ENCODE measurements at regions not wholly inside any gene's neighbourhood (a gene's known extent, or its start where the extent isn't known, plus 50 kb on each side); places are given as distances from the start of the nearest gene placed in this dataset.

DNA sequence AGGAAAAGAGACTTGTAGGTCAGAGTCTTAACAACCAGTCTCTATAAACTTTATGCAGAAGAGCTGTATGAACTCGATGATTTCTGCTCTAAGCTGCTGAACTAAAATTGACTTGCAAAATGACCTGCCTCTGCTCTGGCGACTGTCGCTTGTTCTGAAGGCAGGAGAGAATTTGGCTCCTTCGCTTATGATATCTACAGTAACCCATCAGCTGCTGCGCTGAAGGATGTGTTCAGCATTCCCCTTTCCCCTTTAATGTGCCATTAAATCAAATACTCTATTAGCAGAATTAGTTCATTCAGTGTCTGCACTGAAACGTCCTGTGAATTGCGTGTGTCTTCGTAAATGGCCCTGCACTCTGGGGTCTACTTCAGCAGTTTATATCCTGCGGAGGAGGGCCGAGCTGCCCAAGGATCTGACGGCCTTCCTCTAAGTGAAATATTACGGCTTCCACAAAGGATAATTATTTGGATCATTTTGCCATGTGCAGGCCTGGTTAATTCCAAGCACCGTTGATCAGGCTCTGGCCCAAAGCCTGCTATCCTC, 254.9 kb downstream of the SNX10 start:
- WGBS, 2 donors = 74 to 86% methylated on average over 13 of the region's 13 CpGs
- Histone ChIP-seq H3K9me3 (no peaks in the 10 kb centered on the region), H3K36me3 (replicated peaks in 1 of 2; ENCODE audit: insufficient read depth in 1 of 2, low read depth in 2 of 2) (no peaks in the 10 kb centered on the region), H3K4me1 (peaks cover 7% of the 10 kb centered on the region), H3K4me3 (no peak overlapping the region), H3K27ac (no peak overlapping the region), H3K27me3 (no peaks in the 10 kb centered on the region)
- TF ChIP-seq POLR2A (IDR thresholded peaks at IDR 0.05) = no peak
- TF ChIP-seq, protein P1, sequence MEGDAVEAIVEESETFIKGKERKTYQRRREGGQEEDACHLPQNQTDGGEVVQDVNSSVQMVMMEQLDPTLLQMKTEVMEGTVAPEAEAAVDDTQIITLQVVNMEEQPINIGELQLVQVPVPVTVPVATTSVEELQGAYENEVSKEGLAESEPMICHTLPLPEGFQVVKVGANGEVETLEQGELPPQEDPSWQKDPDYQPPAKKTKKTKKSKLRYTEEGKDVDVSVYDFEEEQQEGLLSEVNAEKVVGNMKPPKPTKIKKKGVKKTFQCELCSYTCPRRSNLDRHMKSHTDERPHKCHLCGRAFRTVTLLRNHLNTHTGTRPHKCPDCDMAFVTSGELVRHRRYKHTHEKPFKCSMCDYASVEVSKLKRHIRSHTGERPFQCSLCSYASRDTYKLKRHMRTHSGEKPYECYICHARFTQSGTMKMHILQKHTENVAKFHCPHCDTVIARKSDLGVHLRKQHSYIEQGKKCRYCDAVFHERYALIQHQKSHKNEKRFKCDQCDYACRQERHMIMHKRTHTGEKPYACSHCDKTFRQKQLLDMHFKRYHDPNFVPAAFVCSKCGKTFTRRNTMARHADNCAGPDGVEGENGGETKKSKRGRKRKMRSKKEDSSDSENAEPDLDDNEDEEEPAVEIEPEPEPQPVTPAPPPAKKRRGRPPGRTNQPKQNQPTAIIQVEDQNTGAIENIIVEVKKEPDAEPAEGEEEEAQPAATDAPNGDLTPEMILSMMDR (IDR thresholded peaks at IDR 0.05) = no peak
- intact Hi-C loops (cut with DNase I) = no loop called here
- no peak for DNase-seq
- ATAC-seq = no peak

DNA sequence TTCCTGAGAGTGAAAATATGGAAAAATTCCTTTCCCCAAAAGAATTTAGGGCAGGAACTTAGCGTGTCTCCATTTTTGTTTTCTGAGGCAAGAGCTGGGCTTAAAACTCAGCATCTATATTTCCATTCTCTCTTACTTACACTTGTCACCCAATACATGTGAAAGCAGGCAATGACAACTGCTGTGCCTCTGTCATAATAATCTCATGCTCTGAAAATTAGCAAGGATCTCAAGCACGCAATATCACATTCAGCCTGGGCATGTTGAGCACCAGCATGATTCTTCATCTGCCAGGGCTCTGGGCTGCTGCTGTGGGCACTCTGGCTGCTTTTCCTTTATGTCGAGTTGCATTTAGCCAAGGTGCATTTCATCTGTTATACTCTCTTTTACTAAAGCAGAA, 255.5 kb downstream of the SNX10 start:
- no peaks in the 10 kb centered on the region for H3K27me3 ChIP-seq

DNA sequence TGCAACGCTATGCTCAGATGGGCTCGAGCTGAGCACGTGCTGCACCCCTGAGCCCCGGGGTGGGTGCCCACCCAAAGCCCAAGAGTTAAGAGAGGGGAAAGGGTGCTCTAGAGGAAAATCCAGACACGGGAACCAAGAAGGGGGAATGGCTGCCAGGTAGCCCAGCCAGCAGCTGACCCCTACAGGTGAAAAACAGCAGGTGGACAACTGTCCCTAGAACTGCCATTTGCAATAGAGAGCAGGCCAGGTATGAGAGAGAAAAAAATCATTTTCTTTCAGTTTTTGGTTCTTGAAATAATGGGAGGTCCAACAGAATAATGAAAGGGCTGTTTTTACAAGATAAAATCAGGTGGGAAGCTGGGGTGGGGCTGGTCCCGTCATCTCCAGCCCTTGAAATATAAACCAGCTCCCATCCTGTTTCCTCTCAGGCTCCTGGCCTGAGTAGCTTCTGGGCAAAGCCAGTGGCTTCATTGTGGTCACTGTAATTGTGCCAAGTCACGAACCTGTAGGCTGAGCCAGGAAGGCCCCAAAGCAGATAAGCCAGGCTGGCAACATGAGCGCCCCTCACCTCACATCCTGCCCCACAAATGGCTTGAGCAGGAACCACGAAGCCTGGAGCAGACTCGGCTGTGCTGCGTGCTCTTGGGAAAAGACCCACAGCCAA, 257.8 kb downstream of the SNX10 start:
- peaks cover 7% of the 10 kb centered on the region for H3K4me1 ChIP-seq
- no peak overlapping the region for H3K4me3 ChIP-seq
- no peaks in the 10 kb centered on the region for H3K36me3 ChIP-seq (replicated peaks in 1 of 2; ENCODE audit: insufficient read depth in 1 of 2, low read depth in 2 of 2)
- H3K27me3 ChIP-seq = no peaks in the 10 kb centered on the region
- DNase-seq (peak; percentile 22 to 58 (median 54)), ATAC-seq (peak; percentile 75)
- peak overlapping the region in 2 of 4 donors; percentile 0 for H3K27ac ChIP-seq
- H3K9me3 ChIP-seq = no peaks in the 10 kb centered on the region
- 53 to 69% methylated on average over 11 of the region's 11 CpGs for WGBS, 2 donors
- TF ChIP-seq POLR2A (IDR thresholded peaks at IDR 0.05) = no peak
- TF ChIP-seq, protein P1 (IDR thresholded peaks at IDR 0.05) = no peak
- intact Hi-C loops (cut with DNase I) = no loop called here

More for the DNA sequence above, 255.5 kb downstream of the SNX10 start:
- TF ChIP-seq, protein P1 (IDR thresholded peaks at IDR 0.05) = no peak
- TF ChIP-seq POLR2A (IDR thresholded peaks at IDR 0.05) = no peak
- H3K9me3 ChIP-seq = no peaks in the 10 kb centered on the region
- no peak overlapping the region for H3K27ac ChIP-seq
- no peak for ATAC-seq
- H3K4me1 ChIP-seq = peaks cover 7% of the 10 kb centered on the region
- no peak for DNase-seq
- no peak overlapping the region for H3K4me3 ChIP-seq
- H3K36me3 ChIP-seq (replicated peaks in 1 of 2; ENCODE audit: insufficient read depth in 1 of 2, low read depth in 2 of 2) = no peaks in the 10 kb centered on the region
- intact Hi-C loops (cut with DNase I) = no loop called here
- 70 to 83% methylated on average over 3 of the region's 3 CpGs for WGBS, 2 donors

DNA sequence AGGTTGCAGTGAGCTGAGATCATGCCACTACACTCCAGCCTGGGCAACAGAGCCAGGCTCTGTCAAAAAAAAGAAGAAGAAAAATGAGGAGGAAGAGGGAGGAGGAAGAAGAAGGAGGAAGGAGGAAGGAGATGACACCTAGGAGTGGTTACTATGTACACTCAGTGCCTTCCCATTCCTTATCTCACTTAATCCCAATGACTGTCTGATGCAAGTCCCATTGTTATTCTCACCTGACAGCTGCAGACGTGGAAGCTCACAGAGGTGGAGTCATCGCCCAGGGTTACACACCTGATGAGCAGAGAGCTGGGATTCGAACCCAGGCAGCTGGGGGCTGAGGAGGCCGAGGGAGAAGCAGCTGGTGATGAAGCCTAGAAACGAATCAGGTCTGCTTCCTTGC, 258.8 kb downstream of the SNX10 start:
- Histone ChIP-seq H3K4me3 (no peak overlapping the region), H3K27me3 (no peaks in the 10 kb centered on the region), H3K4me1 (peaks cover 7% of the 10 kb centered on the region), H3K36me3 (replicated peaks in 1 of 2; ENCODE audit: insufficient read depth in 1 of 2, low read depth in 2 of 2) (no peaks in the 10 kb centered on the region), H3K27ac (no peak overlapping the region), H3K9me3 (no peaks in the 10 kb centered on the region)
- no peak for ATAC-seq
- TF ChIP-seq POLR2A (IDR thresholded peaks at IDR 0.05) = no peak
- TF ChIP-seq, protein P1 (IDR thresholded peaks at IDR 0.05) = no peak
- 57 to 72% methylated on average over 4 to 5 of the region's 5 CpGs for WGBS, 2 donors
- no peak for DNase-seq
- intact Hi-C loops (cut with DNase I) = no loop called here

DNA sequence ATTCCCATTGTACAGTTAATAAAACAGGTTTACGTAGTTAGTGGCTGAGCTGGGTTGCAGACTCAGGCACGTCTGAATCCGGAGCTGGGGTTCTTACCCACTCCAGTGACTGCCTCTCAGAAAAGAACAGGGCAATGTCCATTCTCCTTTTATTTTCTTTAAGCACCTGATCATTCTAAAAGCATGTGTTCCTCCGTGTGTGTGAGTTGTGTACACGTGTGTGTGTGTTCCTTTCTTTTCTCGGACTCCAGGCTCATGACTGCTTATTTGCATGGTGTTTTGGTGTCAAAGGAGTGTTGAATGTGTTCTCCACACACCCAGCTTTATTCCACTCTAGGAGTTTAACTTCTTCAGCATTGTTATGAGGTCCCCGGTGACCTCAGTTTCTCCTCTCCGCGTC, 260.1 kb downstream of the SNX10 start:
- 58 to 65% methylated on average over 9 of the region's 9 CpGs for WGBS, 2 donors
- no peaks in the 10 kb centered on the region for H3K9me3 ChIP-seq

More for the DNA sequence above, 260.1 kb downstream of the SNX10 start:
- Histone ChIP-seq H3K27me3 (no peaks in the 10 kb centered on the region), H3K27ac (no peak overlapping the region), H3K36me3 (replicated peaks in 1 of 2; ENCODE audit: insufficient read depth in 1 of 2, low read depth in 2 of 2) (no peaks in the 10 kb centered on the region), H3K4me1 (peaks cover 15% of the 10 kb centered on the region), H3K4me3 (no peak overlapping the region)
- TF ChIP-seq, protein P1 (IDR thresholded peaks at IDR 0.05) = no peak
- no peak for TF ChIP-seq POLR2A (IDR thresholded peaks at IDR 0.05)
- intact Hi-C loops (cut with DNase I) = no loop called here
- DNase-seq = no peak
- no peak for ATAC-seq
